ENCODE measurements at regions not wholly inside any gene's neighbourhood (a gene's known extent, or its start where the extent isn't known, plus 50 kb on each side); places are given as distances from the start of the nearest gene placed in this dataset.
"Not testable (repeated sequence)": the region's sequence is repeated elsewhere in the genome, so short reads cannot be mapped to it uniquely, and the experiment has no call there.

- DNase-seq (ENCODE audit: low spot score): no peak
Measured at GRCh38 chr20:53800418-53800817, 206.8 kb upstream of the ZNF217 start.

- DNase-seq (ENCODE audit: low spot score): no peak
Measured at GRCh38 chr20:53797085-53797484, 203.4 kb upstream of the ZNF217 start.

- no peak for DNase-seq (ENCODE audit: low spot score)
Measured at GRCh38 chr20:53795170-53795569, 201.5 kb upstream of the ZNF217 start.

- DNase-seq (ENCODE audit: low spot score): no peak
Measured at GRCh38 chr20:53794529-53795115, 201.0 kb upstream of the ZNF217 start.

- no peak for DNase-seq (ENCODE audit: low spot score)
Measured at GRCh38 chr20:53793783-53794383, 200.2 kb upstream of the ZNF217 start.

- no peak for DNase-seq (ENCODE audit: low spot score)
Measured at GRCh38 chr20:53792946-53793536, 199.4 kb upstream of the ZNF217 start.

DNA sequence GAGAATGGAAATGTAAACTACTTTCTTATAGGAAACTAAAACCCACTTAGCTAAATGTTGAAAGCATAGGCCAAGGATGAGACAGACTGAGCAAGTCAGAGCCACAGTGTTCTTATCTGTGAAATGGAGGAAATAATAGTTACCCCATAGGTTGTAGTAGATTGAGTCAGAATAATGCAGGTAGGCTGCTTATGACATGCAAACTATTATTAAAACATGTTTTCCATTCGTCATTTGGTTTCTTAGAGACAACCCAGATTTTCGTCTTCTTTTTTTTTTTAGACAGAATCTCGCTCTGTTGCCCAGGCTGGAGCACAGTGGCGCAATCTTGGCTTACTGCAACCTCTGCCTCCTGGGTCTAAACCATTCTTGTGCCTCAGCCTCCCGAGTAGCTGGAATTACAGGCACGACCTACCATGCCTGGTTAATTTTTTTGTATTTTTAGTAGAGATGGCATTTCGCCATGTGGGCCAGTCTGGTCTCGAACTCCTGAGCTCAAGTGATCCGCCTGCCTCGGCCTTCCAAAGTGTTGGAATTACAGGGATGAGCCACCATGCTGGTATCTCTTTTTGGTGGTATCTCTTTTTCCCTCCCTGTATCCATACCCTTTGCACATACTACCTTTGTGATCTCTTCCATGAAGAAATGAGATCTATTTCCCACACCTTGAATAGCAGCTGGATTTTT, 196.5 kb upstream of the ZNF217 start:
- DNase-seq (ENCODE audit: low spot score): no peak

- no peak for DNase-seq (ENCODE audit: low spot score)
Measured at GRCh38 chr20:53788253-53789022, 194.8 kb upstream of the ZNF217 start.

DNA sequence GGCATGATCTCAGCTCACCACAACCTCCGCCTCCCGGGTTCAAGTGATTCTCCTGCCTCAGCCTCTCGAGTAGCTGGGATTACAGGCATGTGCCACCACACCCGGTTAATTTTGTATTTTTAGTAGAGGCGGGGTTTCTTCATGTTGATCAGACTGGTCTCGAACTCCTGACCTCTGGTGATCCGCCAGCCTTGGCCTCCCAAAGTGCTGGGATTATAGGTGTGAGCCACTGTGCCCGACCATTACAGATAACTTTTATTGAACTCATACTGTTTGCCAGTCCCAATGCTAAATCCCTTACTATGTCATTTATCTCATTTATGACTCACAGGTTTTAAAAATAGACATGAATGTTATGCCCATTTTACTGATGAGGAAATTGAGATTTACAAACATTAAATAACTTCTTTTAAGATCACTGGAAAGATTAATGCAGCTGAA, 193.9 kb upstream of the ZNF217 start:
- not testable (repeated sequence) for DNase-seq (ENCODE audit: low spot score)

GRCh38 chr20:53786445-53787267, 193.0 kb upstream of the ZNF217 start:
- no peak for DNase-seq (ENCODE audit: low spot score)

GRCh38 chr20:53786071-53786444, 192.4 kb upstream of the ZNF217 start:
- DNase-seq (ENCODE audit: low spot score): no peak

DNA sequence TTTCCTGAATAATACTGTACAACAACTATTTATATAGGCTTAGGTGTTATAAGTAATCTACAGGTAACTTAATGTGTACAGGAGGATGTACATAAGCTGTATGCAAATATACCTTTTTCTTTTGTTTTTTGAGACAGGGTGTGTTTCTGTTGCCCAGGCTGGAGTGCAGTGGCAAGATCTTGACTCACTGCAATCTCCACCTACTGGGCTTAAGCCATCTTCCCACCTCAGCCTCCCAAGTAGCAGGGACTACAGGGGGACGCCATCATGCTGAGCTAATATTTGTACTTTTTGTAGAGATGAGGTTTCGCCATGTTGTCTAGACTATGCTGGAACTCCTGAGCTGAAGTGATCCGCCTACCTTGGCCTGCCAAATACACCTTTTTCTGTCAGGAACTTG, 191.7 kb upstream of the ZNF217 start:
- DNase-seq (ENCODE audit: low spot score): no peak

DNA sequence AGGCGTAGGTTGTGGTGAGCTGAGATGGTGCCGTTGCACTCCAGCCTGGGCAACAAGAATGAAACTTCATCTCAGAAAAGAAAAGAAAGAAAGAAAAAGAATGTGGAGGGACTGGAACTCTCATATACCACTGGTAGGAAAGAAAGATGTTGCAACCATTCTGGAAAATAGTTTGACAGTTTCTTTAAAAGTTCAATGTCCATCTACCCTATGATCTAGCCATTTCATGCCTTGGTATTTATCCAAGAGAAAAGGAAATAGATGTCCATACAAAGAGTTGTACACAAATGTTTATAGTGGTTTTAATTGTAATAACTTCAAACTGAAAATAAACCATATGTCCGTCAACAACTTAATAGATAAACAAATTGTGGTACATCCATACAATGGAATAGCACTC, 190.1 kb upstream of the ZNF217 start:
- no peak for DNase-seq (ENCODE audit: low spot score)

DNA sequence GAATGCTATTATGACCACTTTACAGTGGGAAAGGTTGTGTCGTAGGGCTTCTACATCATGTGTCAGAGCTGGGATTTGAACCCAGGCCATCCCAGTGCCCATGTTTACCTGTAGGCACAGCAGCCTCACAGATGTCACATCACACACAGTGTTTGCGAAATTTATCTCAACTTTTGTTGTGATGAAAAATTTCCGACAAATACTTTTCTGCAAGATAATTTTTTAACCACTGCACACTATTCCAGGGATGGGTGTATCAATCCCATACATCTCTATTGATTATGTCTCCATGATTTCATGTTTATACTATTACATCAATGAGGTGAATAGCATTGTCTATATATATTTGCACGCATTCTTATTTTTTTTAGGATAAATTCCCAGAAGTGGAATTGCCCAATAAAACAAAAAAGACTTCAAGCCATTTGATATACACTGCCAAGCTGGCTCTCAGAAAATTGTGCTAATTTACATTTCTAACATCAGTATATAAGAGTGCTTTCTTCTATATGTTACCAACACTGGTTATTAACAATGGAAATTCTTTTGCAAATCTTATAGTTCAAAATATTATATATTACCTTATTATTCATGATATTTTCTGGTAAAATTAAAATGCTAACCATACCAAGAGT, 189.1 kb upstream of the ZNF217 start:
- no peak for DNase-seq (ENCODE audit: low spot score)

GRCh38 chr20:53779822-53780221, 186.2 kb upstream of the ZNF217 start:
- DNase-seq (ENCODE audit: low spot score): no peak

- no peak for DNase-seq (ENCODE audit: low spot score)
Measured at GRCh38 chr20:53778736-53779135, 185.1 kb upstream of the ZNF217 start.

DNA sequence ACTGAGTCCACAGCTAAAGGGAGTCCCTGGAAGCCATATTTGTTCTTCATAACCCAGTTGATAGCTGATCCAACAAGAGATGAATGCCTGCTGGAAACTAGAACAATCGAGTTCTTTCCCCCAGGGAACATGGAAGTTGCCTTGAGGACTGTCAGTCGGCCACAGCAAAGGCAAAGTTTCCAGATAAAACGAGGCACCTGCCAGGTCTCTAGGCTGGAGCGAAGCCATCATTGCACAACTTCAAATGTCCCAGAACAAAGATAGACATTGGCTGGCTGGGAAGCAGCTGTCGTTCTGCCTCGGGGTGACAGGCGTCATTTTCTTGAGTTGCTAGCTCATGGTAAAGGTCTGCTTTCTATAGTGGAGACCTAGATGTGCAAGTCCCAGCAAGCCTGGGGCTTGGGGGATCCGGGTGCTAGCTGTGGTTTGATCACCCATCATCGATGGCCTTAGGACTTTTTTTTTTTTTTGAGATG, 184.4 kb upstream of the ZNF217 start:
- DNase-seq (ENCODE audit: low spot score): no peak

DNA sequence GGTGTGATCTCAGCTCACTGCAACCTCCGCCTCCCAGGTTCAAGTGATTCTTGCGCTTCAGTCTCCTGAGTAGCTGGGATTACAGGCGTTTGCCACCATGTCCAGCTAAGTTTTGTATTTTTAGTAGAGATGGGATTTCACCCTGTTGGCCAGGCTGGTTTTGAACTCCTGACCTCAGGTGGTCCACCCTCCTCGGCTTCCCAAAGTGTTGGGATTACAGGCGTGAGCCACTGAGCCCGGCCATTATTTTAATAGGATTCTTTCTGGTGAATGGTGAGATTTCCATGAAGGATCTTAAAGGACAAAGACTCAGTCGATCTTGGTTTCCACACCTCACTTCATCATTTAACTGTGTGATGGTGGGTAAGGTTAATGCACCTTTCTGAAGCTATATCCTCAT, 183.8 kb upstream of the ZNF217 start:
- not testable (repeated sequence) for DNase-seq (ENCODE audit: low spot score)

GRCh38 chr20:53776858-53777257, 183.2 kb upstream of the ZNF217 start:
- DNase-seq (ENCODE audit: low spot score): no peak

- no peak for DNase-seq (ENCODE audit: low spot score)
Measured at GRCh38 chr20:53774461-53775203, 181.0 kb upstream of the ZNF217 start.

All from CD4-positive, alpha-beta T cell treated with Interleukin-6 at 100 ng/mL for 8 hours (primary cell).